WI38 (cell line): ENCODE measurements at regions not wholly inside any gene's neighbourhood (a gene's known extent, or its start where the extent isn't known, plus 50 kb on each side); places are given as distances from the start of the nearest gene placed in this dataset.

ENCODE experiments used
- H3K4me3 ChIP-seq: 2 replicates; pipeline ENCODE4 v1.5.1; 2011; ENCODE audit warnings: low read depth, mild to moderate bottlenecking, control low read depth, low read length
- CTCF ChIP-seq: IDR thresholded peaks from 2 replicates; pipeline ENCODE4 v1.5.1; 2012; ENCODE audit warnings: low read depth, mild to moderate bottlenecking, control low read depth, low read length

GRCh38 chr2:121055088-121055487, 229.9 kb downstream of the TFCP2L1 start:
- TF ChIP-seq CTCF, result no peak
- no peak overlapping the region for H3K4me3 ChIP-seq

DNA sequence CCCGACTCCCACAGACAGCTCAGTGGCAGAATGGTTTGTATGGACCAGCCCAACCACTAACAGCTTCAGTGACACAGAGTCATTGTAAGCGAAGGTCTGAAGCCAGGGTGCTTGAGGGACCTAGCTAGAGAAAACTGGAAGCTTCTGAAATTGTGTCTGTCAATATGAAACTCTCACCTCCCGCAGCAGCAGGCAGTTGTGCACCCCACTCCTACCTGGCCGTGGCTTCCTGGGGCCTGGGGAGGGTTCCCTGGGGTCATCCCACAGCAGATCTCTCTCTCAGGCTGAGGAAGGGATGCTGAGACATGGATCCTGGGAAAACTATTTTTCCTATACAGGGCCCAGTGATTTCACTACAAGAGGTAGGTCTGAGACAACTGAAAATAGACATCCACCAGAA, 229.5 kb downstream of the TFCP2L1 start:
- H3K4me3 ChIP-seq, result no peak overlapping the region
- no peak for TF ChIP-seq CTCF

DNA sequence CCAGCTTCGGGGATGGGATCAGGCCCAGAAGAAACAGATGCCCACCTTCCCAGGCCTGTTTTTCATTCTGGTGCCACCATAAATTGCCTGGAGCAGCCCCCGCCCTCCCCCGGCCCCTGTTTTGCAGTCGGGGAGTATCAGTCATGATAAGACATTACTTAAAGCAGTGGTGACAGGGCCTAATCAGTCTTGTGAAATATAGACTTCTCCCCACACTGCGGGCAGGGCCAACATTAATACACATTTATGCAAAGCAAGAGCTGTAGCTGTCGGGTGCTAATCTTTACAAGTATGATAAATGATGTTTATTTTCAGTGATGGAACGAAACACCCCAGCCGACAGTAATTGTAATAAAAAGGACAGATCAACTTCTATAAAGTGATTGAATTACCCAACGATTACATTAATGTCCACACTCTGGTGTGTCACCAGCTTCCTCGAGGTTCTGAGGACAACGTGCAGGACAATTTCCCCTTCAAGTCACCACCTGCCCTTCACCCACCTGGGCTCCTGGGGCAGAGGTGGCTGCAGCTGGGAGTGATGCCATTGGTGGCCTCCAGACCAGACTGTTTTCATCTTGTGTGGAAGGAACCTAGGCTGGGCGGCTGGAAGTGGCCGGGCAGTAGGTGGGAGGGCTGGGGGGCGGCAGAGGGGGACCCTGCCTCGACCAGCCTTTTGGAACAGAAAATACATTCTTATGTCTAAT, 226.0 kb downstream of the TFCP2L1 start:
- no peak for TF ChIP-seq CTCF
- no peak overlapping the region for H3K4me3 ChIP-seq

- no peak for TF ChIP-seq CTCF
These were observed 225.1 kb downstream of the TFCP2L1 start for GRCh38 chr2:121059651-121060649.

GRCh38 chr2:121061633-121062032, 223.4 kb downstream of the TFCP2L1 start:
- TF ChIP-seq CTCF, result no peak
- H3K4me3 ChIP-seq, result no peak overlapping the region

More at GRCh38 chr2:121059651-121060649, 225.1 kb downstream of the TFCP2L1 start:
- no peak overlapping the region for H3K4me3 ChIP-seq

DNA sequence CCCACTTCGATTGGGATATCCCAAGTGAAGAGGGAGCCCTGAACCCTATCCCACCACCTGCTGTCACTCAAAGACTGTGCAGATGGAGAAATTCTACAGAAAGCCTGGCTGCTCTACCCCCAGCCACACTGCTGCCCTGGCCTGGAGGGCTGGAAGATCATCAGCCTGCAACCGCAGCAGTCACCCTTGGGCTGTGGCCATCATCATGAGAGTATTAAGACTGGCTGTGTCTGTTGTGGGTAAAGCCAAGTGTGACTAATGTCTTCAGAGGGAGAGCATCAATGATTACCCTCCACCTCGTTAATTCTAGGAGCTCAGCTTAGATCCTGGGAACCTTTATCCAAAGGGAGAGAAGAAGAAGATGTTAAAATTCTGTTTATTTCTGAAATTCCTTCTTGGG, 221.5 kb downstream of the TFCP2L1 start:
- TF ChIP-seq CTCF, result no peak
- H3K4me3 ChIP-seq, result no peak overlapping the region

GRCh38 chr2:121064186-121064585, 220.8 kb downstream of the TFCP2L1 start:
- H3K4me3 ChIP-seq, result no peak overlapping the region
- no peak for TF ChIP-seq CTCF
